ENCODE measurements at regions not wholly inside any gene's neighbourhood (a gene's known extent, or its start where the extent isn't known, plus 50 kb on each side); places are given as distances from the start of the nearest gene placed in this dataset.

GRCh38 chr7:83778073-83778443, 129.1 kb upstream of the SEMA3E start:
- ChIA-PET POLR2A (ENCODE audit: partially characterized antibody) (no interaction called here), CTCF (ENCODE audit: partially characterized antibody) (no interaction called here)
- Histone ChIP-seq H4K20me1 (replicated peaks in 1 of 2; ENCODE audit: control insufficient read depth in 1 of 2, insufficient read depth in 2 of 2, low read length in 2 of 2) (no peaks in the 10 kb centered on the region), H3K79me2 (ENCODE audit: control insufficient read depth in 1 of 2, insufficient read depth in 2 of 2, low read length in 2 of 2) (no peaks in the 10 kb centered on the region), H2BK20ac (ENCODE audit: low read length) (no peak overlapping the region), H2BK12ac (ENCODE audit: low read depth, low read length) (no peak overlapping the region), H3K4ac (replicated peaks; ENCODE audit: insufficient read length, low read depth, low read length) (no peak overlapping the region), H4K5ac (ENCODE audit: insufficient read length, low read depth, low read length) (no peak overlapping the region), H4K8ac (ENCODE audit: extremely low read depth, insufficient read depth, low read length) (no peak overlapping the region), H3K9me3 (ENCODE audit: insufficient read depth in 2 of 2, low read depth in 1 of 2, low read length in 1 of 2) (no peaks in the 10 kb centered on the region), H2BK15ac (ENCODE audit: low read length) (no peak overlapping the region), H3K9ac (replicated peaks in 1 of 4; ENCODE audit: extremely low read depth in 1 of 4, low read depth in 3 of 4, low read length in 3 of 4) (no peak overlapping the region), H2BK120ac (replicated peaks; ENCODE audit: low read depth, low read length) (no peak overlapping the region), H3K4me2 (ENCODE audit: insufficient read depth in 1 of 2, low read depth in 2 of 2, low read length in 2 of 2) (no peak overlapping the region), H4K91ac (replicated peaks; ENCODE audit: insufficient read length, low read length) (no peak overlapping the region), H2AK5ac (ENCODE audit: low read depth, low read length) (no peak overlapping the region), H3K27ac (ENCODE audit: low read depth, low read length) (no peak overlapping the region), H3K4me1 (replicated peaks in 1 of 4; ENCODE audit: control insufficient read depth in 3 of 4, insufficient read depth in 4 of 4, low read length in 3 of 4) (no peaks in the 10 kb centered on the region), H3K4me3 (ENCODE audit: extremely low read depth in 1 of 4, insufficient read depth in 2 of 4, low read depth in 3 of 4, low read length in 4 of 4) (no peak overlapping the region), H2AFZ (ENCODE audit: low read length) (no peak overlapping the region), H2BK5ac (ENCODE audit: low read depth, low read length) (no peak overlapping the region), H3K36me3 (ENCODE audit: control insufficient read depth in 2 of 4, insufficient read depth in 4 of 4, low read length in 3 of 4) (no peaks in the 10 kb centered on the region), H3K27me3 (replicated peaks in 1 of 4; ENCODE audit: control insufficient read depth in 3 of 4, extremely low read depth in 1 of 4, insufficient read depth in 3 of 4, low read length in 3 of 4) (no peaks in the 10 kb centered on the region), H3K56ac (replicated peaks; ENCODE audit: insufficient read length, low read depth, low read length) (no peak overlapping the region), H3K79me1 (ENCODE audit: low read depth, low read length) (no peaks in the 10 kb centered on the region), H3K23me2 (ENCODE audit: low read depth, low read length) (no peaks in the 10 kb centered on the region), H3K14ac (ENCODE audit: insufficient read length) (no peak overlapping the region), H3K23ac (ENCODE audit: insufficient read length) (no peak overlapping the region), H3K18ac (ENCODE audit: extremely low read depth, low read length) (no peak overlapping the region)
- FAIRE-seq (no peak), DNase-seq (ENCODE audit: low read depth in 1 of 2, low spot score in 2 of 2) (no peak)
- WGBS, 2 experiments (ENCODE audit: extremely low coverage in 1 of 2, insufficient coverage in 1 of 2, insufficient read length in 1 of 2, insufficient replicate concordance in 2 of 2, low coverage in 1 of 2, low lambda C conversion rate in 2 of 2, missing lambda C conversion rate in 1 of 2) = 96% methylated on average over 1 of the region's 1 CpG; no CpG with 5 or more reads in 1 of the 2 experiments
- TF ChIP-seq CBX8 (IDR thresholded peaks at IDR 0.05; ENCODE audit: borderline replicate concordance, low read depth, low read length) (no peak), BRCA1 (IDR thresholded peaks at IDR 0.05; ENCODE audit: low read depth, low read length) (no peak), CREB1 (IDR thresholded peaks at IDR 0.05) (no peak), YY1 (IDR thresholded peaks at IDR 0.05; ENCODE audit: low read depth, low read length) (no peak), RBBP5 (IDR thresholded peaks at IDR 0.05; ENCODE audit: borderline replicate concordance, low read depth, low read length) (no peak), POLR2A (IDR thresholded peaks at IDR 0.05; ENCODE audit: control extremely low read depth in 1 of 2, low read depth in 2 of 2, low read length in 2 of 2) (no peak), EP300 (IDR thresholded peaks at IDR 0.05; ENCODE audit: borderline replicate concordance in 1 of 2, low read depth in 2 of 2, low read length in 2 of 2) (no peak), CTCF (IDR thresholded peaks at IDR 0.05; ENCODE audit: control extremely low read depth in 1 of 3, insufficient read depth in 1 of 3, low read depth in 1 of 3, low read length in 3 of 3) (no peak), GTF2F1 (IDR thresholded peaks at IDR 0.05; ENCODE audit: borderline replicate concordance, low read depth, low read length) (no peak), NRF1 (IDR thresholded peaks at IDR 0.05; ENCODE audit: low read depth, low read length) (no peak), MAFK (IDR thresholded peaks at IDR 0.05; ENCODE audit: low read depth, low read length) (no peak)
- TF ChIP-seq, protein P1, sequence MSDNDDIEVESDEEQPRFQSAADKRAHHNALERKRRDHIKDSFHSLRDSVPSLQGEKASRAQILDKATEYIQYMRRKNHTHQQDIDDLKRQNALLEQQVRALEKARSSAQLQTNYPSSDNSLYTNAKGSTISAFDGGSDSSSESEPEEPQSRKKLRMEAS (IDR thresholded peaks at IDR 0.05) = no peak
- TF ChIP-seq, protein P2, sequence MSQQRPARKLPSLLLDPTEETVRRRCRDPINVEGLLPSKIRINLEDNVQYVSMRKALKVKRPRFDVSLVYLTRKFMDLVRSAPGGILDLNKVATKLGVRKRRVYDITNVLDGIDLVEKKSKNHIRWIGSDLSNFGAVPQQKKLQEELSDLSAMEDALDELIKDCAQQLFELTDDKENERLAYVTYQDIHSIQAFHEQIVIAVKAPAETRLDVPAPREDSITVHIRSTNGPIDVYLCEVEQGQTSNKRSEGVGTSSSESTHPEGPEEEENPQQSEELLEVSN (IDR thresholded peaks at IDR 0.05) = no peak

Measured in H1 (cell line).